ENCODE measurements at regions not wholly inside any gene's neighbourhood (a gene's known extent, or its start where the extent isn't known, plus 50 kb on each side); places are given as distances from the start of the nearest gene placed in this dataset.

DNA sequence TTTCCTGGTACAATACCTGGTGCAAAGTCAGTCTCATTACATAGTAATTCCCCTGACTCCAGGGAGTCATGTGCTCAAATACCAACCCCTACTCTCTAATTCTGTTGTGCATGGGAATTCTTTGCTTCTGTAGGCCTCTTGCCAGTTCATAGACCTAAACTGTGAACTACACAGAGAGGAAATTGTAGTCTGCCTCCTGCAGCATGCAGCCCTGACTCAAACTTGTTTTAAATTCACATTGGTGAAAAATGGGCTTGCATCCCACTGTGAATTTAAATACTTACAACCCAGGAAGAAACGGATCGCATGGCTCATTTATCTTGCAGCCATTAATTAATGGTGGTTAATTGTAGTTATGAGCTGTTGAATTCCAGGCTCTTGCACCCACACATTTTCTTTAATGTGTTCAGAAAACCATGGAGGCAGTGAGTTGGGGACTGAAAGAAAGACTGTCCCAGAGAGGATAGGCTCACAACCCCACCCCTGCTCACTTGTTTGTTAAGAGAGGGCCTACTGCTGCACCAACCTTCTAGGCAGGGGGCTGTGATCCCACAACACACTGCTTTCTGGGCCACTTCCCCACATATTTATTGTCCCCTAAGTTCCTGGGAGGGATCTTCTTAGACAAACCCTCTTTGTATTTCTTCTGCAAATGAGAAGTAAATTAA, 579.1 kb downstream of the DHX35 start:
- TF ChIP-seq, protein P1, sequence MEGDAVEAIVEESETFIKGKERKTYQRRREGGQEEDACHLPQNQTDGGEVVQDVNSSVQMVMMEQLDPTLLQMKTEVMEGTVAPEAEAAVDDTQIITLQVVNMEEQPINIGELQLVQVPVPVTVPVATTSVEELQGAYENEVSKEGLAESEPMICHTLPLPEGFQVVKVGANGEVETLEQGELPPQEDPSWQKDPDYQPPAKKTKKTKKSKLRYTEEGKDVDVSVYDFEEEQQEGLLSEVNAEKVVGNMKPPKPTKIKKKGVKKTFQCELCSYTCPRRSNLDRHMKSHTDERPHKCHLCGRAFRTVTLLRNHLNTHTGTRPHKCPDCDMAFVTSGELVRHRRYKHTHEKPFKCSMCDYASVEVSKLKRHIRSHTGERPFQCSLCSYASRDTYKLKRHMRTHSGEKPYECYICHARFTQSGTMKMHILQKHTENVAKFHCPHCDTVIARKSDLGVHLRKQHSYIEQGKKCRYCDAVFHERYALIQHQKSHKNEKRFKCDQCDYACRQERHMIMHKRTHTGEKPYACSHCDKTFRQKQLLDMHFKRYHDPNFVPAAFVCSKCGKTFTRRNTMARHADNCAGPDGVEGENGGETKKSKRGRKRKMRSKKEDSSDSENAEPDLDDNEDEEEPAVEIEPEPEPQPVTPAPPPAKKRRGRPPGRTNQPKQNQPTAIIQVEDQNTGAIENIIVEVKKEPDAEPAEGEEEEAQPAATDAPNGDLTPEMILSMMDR (IDR thresholded peaks at IDR 0.05): no peak
- no peak for TF ChIP-seq POLR2AphosphoS5 (IDR thresholded peaks at IDR 0.05)
- no peak for TF ChIP-seq POLR2A (IDR thresholded peaks at IDR 0.05)
